ENCODE measurements at regions not wholly inside any gene's neighbourhood (a gene's known extent, or its start where the extent isn't known, plus 50 kb on each side); places are given as distances from the start of the nearest gene placed in this dataset.

DNA sequence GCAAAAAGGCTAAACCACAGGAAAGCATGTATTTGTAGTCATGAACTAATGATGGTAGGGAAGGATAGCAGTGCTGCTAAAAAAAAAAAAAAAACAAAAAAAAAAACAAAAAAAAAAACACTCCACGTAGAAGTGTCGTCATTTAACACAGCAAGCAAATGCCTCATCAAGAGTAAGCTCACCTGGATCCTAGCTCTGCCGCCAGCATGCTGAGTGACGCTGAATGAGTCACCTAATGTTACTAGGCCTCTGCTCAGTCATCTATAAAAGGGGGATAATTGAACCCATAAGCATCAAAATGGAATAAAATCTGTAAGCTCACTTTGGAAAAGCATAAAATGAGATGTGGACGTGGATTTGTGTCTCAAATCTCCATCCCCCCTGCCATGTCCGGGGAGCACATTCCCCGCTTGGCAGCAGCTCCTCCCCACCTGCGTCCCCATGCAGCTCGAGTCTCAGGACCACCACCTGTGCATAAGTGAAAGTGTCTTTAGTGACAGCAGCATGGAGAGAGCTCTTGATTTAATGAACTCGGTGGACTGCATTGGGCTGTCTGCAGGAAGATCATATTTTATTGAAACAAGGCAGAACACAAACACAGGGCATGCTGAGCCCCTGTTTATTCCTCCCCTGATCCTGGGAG, 427.5 kb downstream of the LRATD1 start:
- no peak overlapping the region for H3K4me3 Mint-ChIP-seq
- DNase-seq (no peak), ATAC-seq (no peak)
- no peaks in the 10 kb centered on the region for H3K4me1 Mint-ChIP-seq
- H3K9me3 ChIP-seq (ENCODE audit: control insufficient read depth, low read length, poor library complexity, severe bottlenecking): no peaks in the 10 kb centered on the region
- no peak overlapping the region for H3K27ac Mint-ChIP-seq
- H3K36me3 Mint-ChIP-seq (ENCODE audit: low read depth): no peaks in the 10 kb centered on the region
- peaks cover 10% of the 10 kb centered on the region for H3K27me3 Mint-ChIP-seq

DNA sequence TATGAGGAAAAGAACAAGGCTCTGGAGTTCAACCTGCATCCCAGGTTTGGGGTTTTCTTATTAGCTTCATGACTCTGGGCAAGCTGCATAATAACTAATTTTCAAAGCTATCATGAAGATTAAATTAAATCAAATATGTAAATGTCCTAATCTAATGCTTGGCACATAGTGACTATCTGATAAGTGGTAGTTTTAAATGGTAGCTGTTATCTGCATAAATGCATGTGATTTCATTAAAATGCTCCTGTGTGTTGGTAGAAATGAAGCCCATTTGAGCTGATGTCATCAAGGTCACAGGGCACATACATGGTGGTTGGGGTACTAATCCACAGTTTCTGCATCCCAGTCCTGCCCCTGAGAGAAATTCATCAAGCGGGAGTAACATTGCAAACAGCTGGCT, 428.8 kb downstream of the LRATD1 start:
- no peak for DNase-seq
- ATAC-seq: no peak
- no peak overlapping the region for H3K4me3 Mint-ChIP-seq
- H3K27ac Mint-ChIP-seq: no peak overlapping the region
- no peaks in the 10 kb centered on the region for H3K9me3 ChIP-seq (ENCODE audit: control insufficient read depth, low read length, poor library complexity, severe bottlenecking)
- H3K4me1 Mint-ChIP-seq: no peaks in the 10 kb centered on the region
- peaks cover 10% of the 10 kb centered on the region for H3K27me3 Mint-ChIP-seq
- H3K36me3 Mint-ChIP-seq (ENCODE audit: low read depth): no peaks in the 10 kb centered on the region

DNA sequence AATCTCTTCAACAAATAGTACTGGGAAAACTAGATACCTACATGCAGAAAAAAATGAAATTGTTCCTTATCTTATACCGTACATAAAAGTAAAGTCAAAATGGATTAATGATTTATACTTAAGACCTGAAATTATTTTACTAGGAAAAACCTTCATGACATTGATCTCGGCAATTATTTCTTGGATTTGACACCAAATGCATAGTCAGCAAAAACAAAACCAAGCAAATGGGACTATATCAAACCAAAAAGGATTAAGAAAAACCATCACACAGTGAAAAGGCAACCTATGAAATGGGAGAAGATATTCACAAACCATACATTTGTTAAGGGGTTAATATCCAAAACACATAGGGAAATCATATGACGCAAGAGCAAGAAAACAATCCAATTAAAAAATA, 433.6 kb downstream of the LRATD1 start:
- no peaks in the 10 kb centered on the region for H3K9me3 ChIP-seq (ENCODE audit: control insufficient read depth, low read length, poor library complexity, severe bottlenecking)
- peaks cover 14% of the 10 kb centered on the region for H3K27me3 Mint-ChIP-seq
- ATAC-seq (no peak), DNase-seq (no peak)
- no peaks in the 10 kb centered on the region for H3K4me1 Mint-ChIP-seq
- no peak overlapping the region for H3K27ac Mint-ChIP-seq
- H3K4me3 Mint-ChIP-seq: no peak overlapping the region
- no peaks in the 10 kb centered on the region for H3K36me3 Mint-ChIP-seq (ENCODE audit: low read depth)

DNA sequence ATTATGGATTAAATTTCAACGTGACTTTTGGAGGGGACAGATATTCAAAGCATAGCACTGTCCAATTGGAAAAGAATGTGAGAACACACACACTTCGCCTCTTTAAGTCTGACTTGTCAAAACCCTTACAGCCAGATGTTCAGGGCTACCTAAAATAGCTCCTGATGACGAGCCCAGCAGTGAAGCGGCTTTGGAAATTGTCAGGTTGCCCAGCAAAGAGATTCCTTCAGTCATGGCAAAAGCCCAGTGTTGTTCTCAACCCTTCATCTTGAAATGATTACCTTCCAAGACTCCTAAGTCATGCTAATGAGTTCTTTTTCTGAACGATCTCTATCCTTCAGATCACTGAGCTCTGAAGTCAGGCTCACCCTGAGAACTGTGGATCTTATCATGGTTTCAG, 436.6 kb downstream of the LRATD1 start:
- ATAC-seq (no peak), DNase-seq (no peak)
- Mint-ChIP-seq H3K4me1 (no peaks in the 10 kb centered on the region), H3K36me3 (ENCODE audit: low read depth) (no peaks in the 10 kb centered on the region), H3K27ac (no peak overlapping the region), H3K4me3 (no peak overlapping the region), H3K27me3 (peaks cover 14% of the 10 kb centered on the region)
- H3K9me3 ChIP-seq (ENCODE audit: control insufficient read depth, low read length, poor library complexity, severe bottlenecking): no peaks in the 10 kb centered on the region

DNA sequence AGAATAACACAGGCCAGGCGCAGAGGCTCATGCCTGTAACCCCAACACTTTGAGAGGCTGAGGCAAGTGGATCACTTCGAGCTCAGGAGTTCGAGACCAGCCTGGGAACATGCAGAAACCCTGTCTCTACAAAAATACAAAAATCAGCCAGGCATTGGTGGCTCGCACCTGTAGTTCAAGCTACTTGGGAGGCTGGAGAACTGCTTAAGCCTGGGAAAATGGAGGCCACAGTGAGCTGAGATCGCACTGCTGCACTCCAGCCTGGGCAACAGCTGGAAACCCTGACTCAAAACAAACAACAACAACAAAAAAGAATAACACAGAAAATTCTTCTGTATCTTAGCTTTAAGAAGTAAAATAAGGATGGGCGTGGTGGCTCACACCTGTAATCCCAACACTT, 440.3 kb downstream of the LRATD1 start:
- DNase-seq (no peak), ATAC-seq (no peak)
- Mint-ChIP-seq H3K36me3 (ENCODE audit: low read depth) (no peaks in the 10 kb centered on the region), H3K27ac (no peak overlapping the region), H3K4me3 (no peak overlapping the region), H3K27me3 (peaks cover 28% of the 10 kb centered on the region), H3K4me1 (no peaks in the 10 kb centered on the region)
- H3K9me3 ChIP-seq (ENCODE audit: control insufficient read depth, low read length, poor library complexity, severe bottlenecking): no peaks in the 10 kb centered on the region

DNA sequence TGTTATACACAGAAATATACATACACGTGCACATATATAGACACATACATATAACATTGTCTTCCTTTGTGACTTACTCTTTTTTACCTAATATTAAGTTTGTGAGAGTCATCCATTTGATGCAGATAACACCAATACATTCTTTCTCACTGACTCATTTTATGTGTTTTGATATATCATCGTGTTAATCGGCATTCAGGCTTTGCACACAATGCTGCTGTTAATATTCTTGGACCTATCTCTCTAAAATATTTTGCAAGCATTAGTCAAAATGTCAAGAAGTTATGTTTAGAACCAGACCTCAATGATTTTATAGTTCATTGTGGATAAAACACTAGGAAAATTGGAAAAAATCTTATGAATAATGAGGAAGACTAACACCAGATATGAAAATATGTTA, 441.1 kb downstream of the LRATD1 start:
- Mint-ChIP-seq H3K36me3 (ENCODE audit: low read depth) (no peaks in the 10 kb centered on the region), H3K27ac (no peak overlapping the region), H3K27me3 (peaks cover 29% of the 10 kb centered on the region), H3K4me1 (no peaks in the 10 kb centered on the region), H3K4me3 (no peak overlapping the region)
- no peaks in the 10 kb centered on the region for H3K9me3 ChIP-seq (ENCODE audit: control insufficient read depth, low read length, poor library complexity, severe bottlenecking)
- DNase-seq (no peak), ATAC-seq (no peak)

DNA sequence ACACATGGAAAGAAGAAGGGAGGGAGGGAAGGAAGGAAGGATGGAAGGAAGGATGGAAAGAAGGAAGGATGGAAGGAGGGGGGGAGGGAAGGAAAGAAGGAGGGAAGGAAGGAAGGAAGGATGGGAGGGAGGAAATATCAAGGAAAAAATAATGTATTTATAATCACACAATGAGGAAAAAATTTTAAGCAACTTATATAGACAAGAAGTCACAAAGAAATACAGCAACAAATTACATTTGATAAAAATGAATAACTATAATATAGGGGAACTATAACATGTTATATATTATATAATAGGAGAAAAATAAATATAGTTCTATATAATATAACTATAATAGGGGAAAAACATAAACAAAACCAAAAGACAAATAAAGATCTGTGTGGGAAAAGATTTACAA, 441.8 kb downstream of the LRATD1 start:
- H3K4me1 Mint-ChIP-seq: no peaks in the 10 kb centered on the region
- DNase-seq: no peak
- no peak overlapping the region for H3K4me3 Mint-ChIP-seq
- no peaks in the 10 kb centered on the region for H3K36me3 Mint-ChIP-seq (ENCODE audit: low read depth)
- H3K27ac Mint-ChIP-seq: no peak overlapping the region
- peaks cover 23% of the 10 kb centered on the region for H3K27me3 Mint-ChIP-seq
- no peak for ATAC-seq
- no peaks in the 10 kb centered on the region for H3K9me3 ChIP-seq (ENCODE audit: control insufficient read depth, low read length, poor library complexity, severe bottlenecking)

DNA sequence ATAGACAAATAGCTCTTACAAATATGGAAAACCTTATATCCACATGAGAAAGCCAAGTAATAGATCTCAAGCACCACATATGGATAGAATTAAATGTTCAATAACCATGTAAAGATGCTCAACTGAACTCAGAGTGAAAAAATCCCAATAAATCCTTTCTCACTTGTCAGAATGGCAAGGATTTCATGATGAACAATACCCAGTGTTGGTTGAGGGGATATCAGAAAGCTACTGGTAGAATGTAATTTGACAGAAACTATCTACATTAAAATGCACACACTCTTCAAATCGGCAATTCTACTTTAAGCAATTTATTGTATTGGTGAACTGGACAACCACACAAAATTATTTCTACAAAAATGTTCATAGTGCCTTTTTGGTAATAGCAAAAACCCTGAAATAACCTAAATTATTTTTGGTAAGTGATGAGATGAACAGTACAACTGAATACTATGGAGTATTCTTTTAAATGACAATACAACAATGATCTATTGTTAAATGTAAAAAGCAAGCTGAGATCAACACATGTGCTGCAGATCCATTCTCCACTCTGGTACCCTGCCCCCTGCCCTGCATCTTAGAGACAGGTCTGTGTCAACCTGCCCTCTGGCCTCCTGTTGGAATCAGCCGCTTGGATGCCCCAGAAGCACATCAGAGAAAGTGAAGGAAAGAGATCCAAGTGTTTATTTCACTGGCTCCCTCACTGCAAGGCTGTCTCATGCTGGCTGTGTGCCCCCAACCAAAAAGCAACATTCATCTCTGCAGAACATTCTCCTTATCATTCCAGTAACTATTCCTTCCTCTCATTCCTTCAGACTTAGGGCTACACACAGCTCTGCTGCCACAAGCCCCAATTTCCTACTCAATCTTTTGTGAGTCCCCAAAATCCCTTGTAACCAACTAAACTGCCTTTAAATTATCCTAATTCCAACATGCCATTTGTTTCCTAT, 442.5 kb downstream of the LRATD1 start:
- H3K36me3 Mint-ChIP-seq (ENCODE audit: low read depth): no peaks in the 10 kb centered on the region
- ATAC-seq (no peak), DNase-seq (no peak)
- H3K27ac Mint-ChIP-seq: no peak overlapping the region
- peaks cover 24% of the 10 kb centered on the region for H3K27me3 Mint-ChIP-seq
- H3K9me3 ChIP-seq (ENCODE audit: control insufficient read depth, low read length, poor library complexity, severe bottlenecking): no peaks in the 10 kb centered on the region
- H3K4me3 Mint-ChIP-seq: no peak overlapping the region
- no peaks in the 10 kb centered on the region for H3K4me1 Mint-ChIP-seq

DNA sequence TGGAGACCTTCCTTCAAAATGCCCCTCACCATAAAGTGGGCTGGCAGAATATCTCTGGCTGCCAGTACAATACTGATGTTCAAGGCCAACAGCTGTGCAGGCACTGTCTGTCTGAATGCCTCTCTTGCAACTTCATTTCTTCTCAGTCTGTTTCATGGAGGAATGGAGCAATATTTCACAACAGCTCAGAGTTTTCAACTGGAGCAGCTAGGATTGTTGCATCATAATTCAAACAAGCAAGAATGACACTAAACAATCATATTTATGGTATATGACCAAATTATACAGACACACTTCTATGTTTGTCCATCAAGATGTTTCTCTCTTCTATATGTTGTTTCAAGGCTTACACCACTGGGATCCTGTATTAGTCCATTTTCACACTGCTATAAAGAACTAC, 444.2 kb downstream of the LRATD1 start:
- no peaks in the 10 kb centered on the region for H3K4me1 Mint-ChIP-seq
- ATAC-seq (no peak), DNase-seq (no peak)
- H3K4me3 Mint-ChIP-seq: no peak overlapping the region
- no peaks in the 10 kb centered on the region for H3K9me3 ChIP-seq (ENCODE audit: control insufficient read depth, low read length, poor library complexity, severe bottlenecking)
- no peak overlapping the region for H3K27ac Mint-ChIP-seq
- no peaks in the 10 kb centered on the region for H3K36me3 Mint-ChIP-seq (ENCODE audit: low read depth)
- peaks cover 33% of the 10 kb centered on the region for H3K27me3 Mint-ChIP-seq

DNA sequence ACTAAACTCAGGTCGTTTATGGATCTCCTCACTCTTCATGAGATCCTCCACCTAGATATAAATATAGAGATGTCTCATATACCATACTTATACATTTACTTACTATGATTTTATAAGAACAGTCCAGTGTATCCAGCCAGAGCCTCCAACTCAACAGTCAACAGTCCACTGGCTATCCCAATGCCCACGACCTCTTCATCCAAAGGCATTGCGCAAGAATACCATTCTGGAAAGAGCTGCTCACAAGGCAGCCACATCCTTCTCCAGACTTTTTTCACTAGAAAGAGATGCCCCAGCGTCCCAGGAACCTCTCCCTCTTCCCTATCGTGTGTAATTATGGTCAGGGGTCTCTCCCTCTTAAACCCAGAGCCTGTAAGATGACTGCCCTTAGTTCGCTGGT, 448.8 kb downstream of the LRATD1 start:
- H3K27ac Mint-ChIP-seq: no peak overlapping the region

DNA sequence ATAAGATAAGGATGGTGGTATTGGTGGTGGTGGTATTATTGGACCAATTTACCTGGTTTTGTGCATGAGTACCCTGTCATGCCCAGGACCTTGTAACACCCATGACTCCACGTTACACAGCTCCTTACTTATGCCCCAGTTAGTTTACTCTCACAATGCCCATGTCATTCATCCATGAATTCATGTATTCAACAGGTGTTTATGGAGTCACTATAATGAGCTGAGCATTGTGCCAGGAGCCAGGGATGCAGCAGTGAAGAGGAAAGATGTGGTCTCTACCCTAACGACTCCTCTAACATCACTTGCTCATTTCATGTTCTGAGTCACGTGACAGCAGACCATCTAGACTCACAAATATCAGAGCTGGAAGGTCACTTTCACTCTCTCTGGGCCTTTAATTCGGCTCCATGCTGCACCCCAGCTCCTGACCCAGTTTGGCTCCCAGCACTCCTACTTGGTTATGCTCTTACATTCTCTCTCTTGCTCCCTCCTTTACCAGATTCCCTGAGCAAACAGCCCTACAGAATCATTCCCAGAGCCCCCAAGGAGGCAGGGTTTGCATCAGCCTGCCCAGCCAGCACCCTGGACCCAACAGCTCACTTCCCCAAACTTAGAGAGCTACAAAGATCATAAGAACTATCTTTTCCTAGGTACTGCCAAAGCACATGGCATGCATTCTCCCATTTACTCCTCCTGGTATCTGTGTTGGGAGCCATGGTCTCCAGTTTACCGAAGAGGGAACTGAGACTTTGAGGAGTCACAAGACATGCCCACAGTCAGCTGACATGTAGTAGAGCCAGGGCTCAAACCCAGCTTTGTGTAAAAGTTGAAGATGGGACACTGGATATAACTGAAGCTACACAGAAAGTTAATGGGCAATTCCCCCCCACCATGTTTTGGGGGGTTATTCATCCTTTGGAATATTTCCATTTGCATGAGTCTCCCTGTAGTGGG, 449.9 kb downstream of the LRATD1 start:
- no peaks in the 10 kb centered on the region for H3K9me3 ChIP-seq (ENCODE audit: control insufficient read depth, low read length, poor library complexity, severe bottlenecking)
- ATAC-seq: no peak
- Mint-ChIP-seq H3K4me1 (no peaks in the 10 kb centered on the region), H3K27me3 (peaks cover 37% of the 10 kb centered on the region), H3K36me3 (ENCODE audit: low read depth) (no peaks in the 10 kb centered on the region), H3K27ac (no peak overlapping the region), H3K4me3 (no peak overlapping the region)
- no peak for DNase-seq

More for the DNA sequence above, 448.8 kb downstream of the LRATD1 start:
- no peak for ATAC-seq
- no peaks in the 10 kb centered on the region for H3K4me1 Mint-ChIP-seq
- H3K36me3 Mint-ChIP-seq (ENCODE audit: low read depth): no peaks in the 10 kb centered on the region
- no peak overlapping the region for H3K4me3 Mint-ChIP-seq
- H3K9me3 ChIP-seq (ENCODE audit: control insufficient read depth, low read length, poor library complexity, severe bottlenecking): no peaks in the 10 kb centered on the region
- H3K27me3 Mint-ChIP-seq: peaks cover 41% of the 10 kb centered on the region
- DNase-seq: no peak

DNA sequence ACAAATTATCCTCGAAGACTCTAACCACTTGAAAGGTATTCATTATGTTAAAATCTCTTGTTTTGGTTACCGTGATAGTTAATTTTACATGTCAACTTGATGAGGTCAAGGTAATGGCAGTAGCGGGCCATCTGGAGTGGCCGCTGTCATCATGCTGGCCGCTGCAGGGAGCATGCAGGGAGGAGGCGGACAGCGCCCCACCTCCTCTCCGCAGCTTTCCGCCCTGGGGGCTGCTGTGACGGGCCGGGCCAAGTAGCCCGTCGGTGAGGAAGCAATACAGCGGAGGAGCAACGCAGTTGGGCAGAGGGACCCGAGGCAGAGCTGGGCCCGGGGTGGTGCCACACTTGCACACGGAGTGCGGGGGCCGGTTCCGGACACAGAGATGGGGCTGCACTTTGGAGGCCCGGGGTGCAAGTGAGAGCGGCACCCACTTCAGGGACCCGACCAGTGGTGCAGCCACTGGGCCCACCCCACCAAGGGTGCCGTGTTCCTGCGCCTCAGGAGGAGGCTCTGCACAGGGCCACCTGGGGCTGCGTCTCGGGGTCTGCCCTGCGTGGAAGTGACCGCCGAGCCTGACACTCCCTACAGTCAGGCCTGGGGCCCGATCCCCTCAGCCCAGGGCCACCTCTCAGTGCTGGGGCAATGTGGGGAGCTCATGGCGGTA, 452.4 kb downstream of the LRATD1 start:
- H3K27ac Mint-ChIP-seq: no peak overlapping the region
- no peaks in the 10 kb centered on the region for H3K9me3 ChIP-seq (ENCODE audit: control insufficient read depth, low read length, poor library complexity, severe bottlenecking)
- DNase-seq (no peak), ATAC-seq (no peak)
- H3K4me3 Mint-ChIP-seq: no peak overlapping the region
- H3K36me3 Mint-ChIP-seq (ENCODE audit: low read depth): no peaks in the 10 kb centered on the region
- H3K27me3 Mint-ChIP-seq: peaks cover 30% of the 10 kb centered on the region
- H3K4me1 Mint-ChIP-seq: no peaks in the 10 kb centered on the region

DNA sequence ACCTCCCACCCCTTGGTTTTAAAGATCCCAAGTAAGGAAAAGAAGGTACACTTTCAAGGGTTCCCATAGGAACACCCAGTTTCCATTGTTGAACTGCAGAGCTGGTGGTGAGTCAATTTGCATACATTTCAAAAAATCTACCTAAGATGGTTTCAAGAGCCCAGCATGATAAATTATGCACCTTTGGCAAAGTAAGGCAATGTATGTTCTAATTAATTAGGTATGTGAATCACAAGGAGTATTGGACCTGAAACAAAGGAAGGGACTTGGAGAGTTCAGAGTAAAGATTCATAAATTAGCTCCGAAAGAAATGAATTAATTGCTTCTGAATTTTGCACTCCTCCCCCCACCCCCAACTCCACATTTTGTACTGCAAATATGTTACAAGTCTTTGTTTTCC, 459.7 kb downstream of the LRATD1 start:
- H3K9me3 ChIP-seq (ENCODE audit: control insufficient read depth, low read length, poor library complexity, severe bottlenecking): no peaks in the 10 kb centered on the region
- no peaks in the 10 kb centered on the region for H3K36me3 Mint-ChIP-seq (ENCODE audit: low read depth)
- ATAC-seq (no peak), DNase-seq (no peak)
- H3K27me3 Mint-ChIP-seq: peaks cover 7% of the 10 kb centered on the region
- no peaks in the 10 kb centered on the region for H3K4me1 Mint-ChIP-seq
- H3K4me3 Mint-ChIP-seq: no peak overlapping the region
- no peak overlapping the region for H3K27ac Mint-ChIP-seq
